MM.1S (cell line): ENCODE measurements at regions not wholly inside any gene's neighbourhood (a gene's known extent, or its start where the extent isn't known, plus 50 kb on each side); places are given as distances from the start of the nearest gene placed in this dataset.

Source experiments
- CTCF ChIP-seq: fragments of 300-600 bp; sonication (generic); IDR thresholded peaks from 2 replicates; pipeline ENCODE4 v1.5.1; 2016; ENCODE audit warnings: antibody characterized with exemption, low read length, mixed read lengths
- EZH2phosphoT487 ChIP-seq: fragments of 300-600 bp; sonication (generic); IDR thresholded peaks from 2 replicates; pipeline ENCODE4 v1.6.1; 2018; ENCODE audit warnings: antibody characterized with exemption, low read length

GRCh38 chrX:39157006-39157405 is 355.7 kb downstream of the MID1IP1 start:
- TF ChIP-seq CTCF (no peak), EZH2phosphoT487 (no peak)
